ENCODE measurements at regions not wholly inside any gene's neighbourhood (a gene's known extent, or its start where the extent isn't known, plus 50 kb on each side); places are given as distances from the start of the nearest gene placed in this dataset.

- TF ChIP-seq CTCF (conservative IDR thresholded peaks at IDR 0.05) (no peak), EZH2 (IDR thresholded peaks at IDR 0.05; ENCODE audit: low read depth) (no peak)
Measured at GRCh38 chr11:11078344-11079086, 220.7 kb upstream of the ZBED5 start.
